DMS53 (cell line): ENCODE measurements at regions not wholly inside any gene's neighbourhood (a gene's known extent, or its start where the extent isn't known, plus 50 kb on each side); places are given as distances from the start of the nearest gene placed in this dataset.

Source experiments
- DNase-seq: peaks from one replicate; lab custom pipeline; 2025; lab: John Stamatoyannopoulos, UW

DNA sequence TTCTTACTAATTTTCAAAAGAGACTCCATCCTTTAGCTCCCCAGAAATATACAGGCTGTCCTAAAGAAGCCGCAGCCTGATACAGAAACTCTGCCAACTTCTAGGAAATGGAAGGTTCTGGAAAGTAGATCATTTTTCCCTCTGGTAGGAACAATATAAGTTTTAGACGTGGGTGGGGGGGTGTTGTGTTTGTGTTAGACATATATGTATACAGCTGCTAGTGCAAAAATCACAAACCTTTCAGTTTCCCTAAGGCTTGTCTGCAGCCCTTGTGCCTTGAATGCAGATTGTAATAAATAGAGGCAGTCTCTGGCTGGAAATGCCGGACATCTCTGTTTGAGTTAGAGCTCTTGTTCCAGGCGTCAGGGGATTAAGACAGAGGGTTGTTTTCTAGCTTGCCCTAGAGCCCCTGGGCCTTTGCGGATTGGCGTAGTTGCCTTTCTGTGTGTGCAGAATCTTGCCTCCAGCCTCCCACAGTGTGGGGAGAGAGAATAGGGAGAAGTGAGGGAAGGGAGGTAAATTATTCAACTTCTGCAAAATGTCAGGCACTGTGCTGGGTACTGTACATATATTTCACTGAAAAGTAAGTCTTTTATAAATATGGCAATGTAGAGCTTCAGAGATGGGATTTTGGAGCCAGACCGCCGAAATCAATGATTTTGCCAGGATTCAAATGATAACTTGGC, 269.7 kb downstream of the PRL start:
- no peak for DNase-seq

DNA sequence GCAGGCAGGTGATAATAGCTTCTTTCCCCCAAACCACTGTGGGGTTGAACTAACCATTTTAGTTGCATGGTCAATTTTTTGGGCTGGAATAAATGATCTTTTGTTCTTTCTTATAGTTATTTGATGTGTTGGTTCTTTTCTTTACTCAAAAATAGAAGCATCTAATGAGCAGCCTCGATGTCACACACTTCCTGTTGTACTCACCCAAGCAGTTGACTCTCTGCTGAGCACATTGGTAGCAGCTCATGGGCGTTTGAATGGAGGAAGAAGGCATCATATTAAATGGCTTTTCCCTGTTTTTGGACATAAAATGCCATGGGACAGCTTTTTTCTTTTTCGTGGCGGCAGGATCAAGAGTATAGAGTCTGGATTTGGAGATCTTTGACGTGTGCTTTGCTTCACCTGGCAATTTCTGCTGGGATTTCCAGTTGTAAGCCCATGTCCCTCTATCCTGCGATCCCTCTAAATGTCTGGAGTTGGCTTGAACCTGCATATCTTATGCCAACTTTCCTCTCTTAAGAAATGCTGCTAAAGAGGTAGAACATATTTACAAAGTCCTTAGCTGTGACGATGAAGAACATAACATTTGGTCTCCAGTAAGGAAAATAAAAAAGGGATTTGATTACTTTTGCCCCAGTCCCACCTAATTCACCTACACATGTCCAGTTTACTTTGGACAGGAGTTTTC, 268.3 kb downstream of the PRL start:
- DNase-seq = no peak

DNA sequence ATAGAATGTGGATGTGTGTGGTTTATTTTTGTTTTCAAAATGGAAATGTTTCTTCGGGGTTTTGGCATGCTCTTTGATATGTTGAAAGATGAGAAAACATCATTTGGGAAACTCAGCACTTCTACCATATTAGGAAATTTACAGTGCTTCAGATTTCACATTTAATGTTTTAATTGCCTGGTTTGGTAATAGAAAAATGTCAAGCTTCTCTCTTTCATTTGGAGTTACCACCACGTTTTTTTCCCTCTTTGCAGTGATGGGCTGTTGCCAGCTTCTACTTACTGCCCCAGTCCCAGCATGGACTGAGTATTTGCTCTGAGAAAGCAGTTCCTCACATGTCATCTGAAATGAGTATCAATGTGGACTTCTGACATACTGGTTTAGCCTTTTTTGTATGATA, 267.7 kb downstream of the PRL start:
- DNase-seq = no peak

DNA sequence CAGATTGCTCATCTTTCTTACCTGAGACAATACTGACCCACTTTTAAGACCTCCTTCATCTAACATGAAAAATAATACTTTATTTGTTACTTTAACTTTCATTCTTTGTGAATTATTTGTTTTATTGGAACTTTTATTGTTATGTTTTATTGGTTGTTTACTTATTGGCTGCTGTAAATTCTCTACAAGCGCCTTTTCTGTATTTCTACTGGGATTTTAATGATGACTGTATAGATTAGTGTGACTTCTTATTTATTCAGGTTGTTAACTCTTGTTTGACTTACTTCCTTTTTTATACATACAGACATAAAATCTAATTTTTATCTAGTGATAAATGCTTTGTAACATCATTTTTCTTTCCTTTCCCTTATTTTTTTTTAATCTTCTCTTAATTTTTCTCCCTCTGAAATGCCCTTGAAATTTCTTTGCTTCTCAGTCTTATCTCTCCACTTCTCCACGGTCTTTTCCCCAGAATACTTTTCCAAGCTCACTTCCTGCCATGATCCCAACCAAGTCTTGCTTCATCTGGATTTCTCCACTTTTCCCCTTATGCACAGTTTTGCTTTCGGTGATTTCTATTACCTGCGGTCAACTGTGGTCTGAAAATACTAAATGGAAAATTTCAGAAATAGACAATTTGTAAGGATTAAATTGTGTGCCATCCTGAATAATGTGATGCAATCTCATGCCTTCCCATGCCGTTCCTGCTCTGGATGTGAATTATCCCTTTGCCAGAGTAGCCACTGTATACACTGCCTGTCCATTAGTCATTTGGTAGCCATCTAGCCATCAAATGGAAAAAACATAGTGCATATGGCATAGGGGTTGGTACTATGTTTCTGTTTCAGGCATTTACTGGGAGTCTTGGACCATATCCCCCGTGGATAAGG, 265.9 kb downstream of the PRL start:
- no peak for DNase-seq

DNA sequence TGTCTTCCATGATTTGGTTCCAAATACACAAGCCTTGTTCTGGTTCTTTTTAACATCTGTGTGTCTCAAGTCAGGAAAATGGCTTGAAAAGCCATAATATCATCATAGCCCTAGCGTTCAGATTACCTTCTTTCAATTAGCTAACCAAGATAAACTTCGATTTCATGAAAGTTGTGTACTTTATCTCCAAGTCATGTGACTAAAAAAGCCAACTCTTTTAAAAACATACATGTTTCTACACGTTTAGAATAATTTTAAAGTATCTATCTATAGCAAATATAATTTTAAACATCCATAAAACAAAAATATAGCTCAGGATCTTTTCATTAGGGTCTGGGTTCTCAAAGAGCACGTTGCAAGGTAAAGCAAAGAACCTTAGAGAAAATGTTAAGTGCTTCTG, 261.1 kb downstream of the PRL start:
- no peak for DNase-seq

DNA sequence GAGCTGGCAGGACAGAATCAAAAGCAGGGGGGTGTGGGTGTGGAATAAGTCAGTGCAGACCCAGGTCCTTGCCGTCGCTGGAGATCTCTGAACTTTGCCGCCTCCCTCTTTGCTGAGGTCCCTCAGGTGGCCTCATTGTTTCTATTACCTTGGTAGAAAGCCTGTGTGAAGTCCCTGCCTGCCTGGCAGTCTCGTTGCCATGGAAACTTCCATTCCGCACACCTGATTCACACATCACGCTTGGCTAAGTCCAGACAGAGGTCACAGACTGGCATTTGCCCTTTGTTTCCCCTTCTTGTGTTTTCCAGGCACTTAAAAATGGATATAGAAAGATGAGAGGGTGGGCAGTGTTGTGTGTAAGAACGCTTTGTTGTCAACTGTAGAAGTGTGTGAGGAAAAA, 260.6 kb downstream of the PRL start:
- peak; percentile 98 for DNase-seq

DNA sequence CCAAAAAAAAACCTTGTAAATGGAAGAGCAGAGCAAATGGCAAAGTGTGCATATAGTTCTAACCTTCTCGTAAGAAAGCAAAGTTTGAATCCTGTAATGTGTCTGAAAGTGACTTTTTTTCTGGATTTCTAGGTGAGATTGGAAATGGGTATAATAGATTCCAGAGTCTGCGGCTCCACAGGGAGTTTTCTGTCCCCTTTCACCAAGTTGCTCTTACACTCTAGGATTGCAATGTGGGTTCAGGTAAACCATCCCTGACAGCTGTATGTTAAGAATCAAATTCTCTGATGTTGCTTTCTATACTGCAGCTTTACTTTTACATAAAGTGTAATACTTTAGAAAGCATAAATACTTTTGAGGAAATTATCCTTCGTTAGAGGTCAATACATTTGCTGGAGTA, 260.1 kb downstream of the PRL start:
- DNase-seq = peak; percentile 63

DNA sequence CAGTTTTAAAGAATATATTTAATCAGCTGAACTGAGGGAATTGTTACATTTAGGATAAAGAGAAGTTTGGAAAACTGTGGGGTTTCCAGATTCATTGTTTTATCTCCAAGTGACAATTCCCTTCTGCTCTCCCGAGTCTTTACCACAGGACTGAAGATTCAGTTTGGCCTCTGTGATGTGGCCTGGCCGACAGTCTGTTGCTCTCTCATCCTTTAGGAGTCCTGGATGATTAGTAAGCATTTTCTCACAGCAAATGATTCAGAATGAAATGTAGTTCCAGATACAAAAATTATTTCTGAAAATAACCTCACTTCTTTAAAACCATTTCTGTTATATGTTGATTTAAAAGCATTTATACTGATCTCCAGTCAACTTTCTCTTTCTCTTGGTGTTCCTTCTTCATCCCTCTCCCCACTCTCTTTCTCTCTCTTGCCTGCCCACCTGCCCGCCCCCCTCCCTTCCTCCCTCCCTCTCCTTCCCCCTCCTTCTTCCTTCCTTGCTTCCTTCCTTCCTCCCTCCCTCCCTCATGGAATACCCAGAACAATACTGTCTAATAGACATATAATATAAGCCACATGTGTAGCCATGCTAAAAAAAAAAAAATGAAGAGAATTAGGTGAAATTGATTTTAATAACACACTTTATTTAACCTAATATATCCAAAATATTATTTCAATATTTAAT, 254.9 kb downstream of the PRL start:
- DNase-seq = no peak

DNA sequence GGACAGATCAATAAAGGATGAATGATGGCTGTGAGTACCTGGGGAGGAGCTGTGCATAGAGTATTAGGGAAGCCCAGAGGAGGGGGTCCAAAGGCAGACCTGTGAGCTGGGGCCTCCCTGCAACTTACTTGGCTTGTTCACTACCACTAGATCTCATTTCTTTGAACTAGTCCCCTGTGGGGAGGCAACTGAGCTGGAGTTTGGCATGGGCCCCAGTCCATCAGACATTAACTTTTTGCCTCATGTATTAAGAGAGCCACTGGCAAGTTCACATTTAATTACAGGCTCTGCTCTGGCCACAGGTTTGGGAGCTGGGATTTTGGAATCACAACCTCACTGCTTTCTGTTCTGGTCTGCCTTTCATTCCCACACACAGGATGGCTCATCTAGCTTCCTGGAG, 254.1 kb downstream of the PRL start:
- no peak for DNase-seq

DNA sequence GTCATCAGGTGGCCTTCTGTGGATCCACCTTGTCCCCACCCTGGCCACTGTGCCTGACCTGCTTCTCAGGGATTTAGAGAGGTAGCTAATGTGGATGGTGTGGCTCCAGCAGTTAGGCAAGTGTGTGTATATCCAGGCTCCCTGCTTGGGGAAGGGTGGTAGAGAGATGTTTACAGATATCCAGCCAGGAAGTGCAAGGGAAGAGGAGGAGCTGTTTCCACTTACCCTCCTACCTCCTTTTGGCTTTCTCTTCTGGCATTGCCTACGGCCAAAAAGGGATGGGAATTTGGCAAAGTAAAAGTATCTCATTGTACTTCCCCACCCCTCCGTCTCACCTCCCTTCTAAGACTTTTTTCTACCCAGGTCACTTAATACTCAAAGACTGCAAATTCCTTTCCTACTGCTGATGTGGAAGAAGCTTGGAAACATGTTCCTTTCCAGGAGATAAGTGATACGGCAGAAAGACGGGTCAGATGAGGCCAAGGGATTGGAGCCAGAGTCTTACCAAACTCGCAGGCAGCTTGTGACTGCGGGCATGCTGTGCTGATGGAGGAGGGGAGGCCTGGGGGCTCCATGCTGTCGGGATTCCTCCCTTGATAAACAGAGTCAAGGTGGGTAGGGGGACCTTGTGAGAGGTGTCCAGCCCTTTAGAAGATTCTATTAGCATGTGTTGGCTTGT, 253.4 kb downstream of the PRL start:
- no peak for DNase-seq

DNA sequence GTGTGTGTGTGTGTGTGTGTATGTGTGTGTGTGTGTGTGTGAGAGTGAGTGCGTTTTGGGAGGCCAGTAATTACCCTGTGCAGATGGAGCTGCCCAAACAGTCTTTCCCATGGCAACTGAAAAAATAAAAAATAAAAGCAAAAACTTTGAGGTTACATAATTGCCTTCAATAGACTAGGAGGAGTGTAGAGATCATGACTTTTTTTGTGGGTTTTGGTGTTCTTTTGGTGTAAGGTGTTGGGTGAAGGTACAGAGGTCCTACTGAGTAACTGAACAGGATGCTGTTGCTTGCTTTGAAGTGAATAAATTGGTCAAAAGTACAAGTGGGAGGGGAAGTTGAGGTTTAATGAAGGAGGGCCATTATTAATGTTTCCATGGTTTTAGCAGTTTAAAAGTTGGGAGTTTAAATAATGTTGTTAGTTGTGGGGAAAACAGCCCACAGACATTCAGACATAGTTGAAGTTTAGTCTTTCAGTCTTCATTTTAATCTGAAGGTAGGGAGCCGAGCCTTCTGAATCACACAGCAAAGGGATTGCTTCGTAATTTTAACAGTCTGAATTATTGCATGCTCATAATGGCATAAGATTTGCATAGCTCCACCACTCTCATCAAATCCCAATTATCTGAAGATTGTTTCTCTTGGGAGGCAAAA, 251.4 kb downstream of the PRL start:
- no peak for DNase-seq

DNA sequence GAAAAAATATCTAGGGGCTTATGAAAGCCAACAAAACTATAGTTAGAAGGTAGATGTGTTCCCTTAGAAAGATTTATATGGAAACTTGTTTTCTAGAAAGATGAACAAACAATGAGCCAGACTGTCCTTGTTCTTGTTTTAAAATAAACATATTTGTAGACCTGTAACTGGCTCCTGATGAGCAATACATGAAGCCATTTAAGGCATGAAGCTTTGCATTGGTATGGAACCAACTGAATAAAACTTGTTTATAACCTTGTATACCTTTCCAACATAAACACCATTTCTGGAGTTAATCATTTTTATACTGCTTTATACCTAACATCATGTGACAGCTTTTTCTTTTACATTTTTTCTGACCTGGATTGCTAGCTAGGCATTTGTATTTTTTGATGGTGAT, 247.8 kb downstream of the PRL start:
- DNase-seq = no peak

DNA sequence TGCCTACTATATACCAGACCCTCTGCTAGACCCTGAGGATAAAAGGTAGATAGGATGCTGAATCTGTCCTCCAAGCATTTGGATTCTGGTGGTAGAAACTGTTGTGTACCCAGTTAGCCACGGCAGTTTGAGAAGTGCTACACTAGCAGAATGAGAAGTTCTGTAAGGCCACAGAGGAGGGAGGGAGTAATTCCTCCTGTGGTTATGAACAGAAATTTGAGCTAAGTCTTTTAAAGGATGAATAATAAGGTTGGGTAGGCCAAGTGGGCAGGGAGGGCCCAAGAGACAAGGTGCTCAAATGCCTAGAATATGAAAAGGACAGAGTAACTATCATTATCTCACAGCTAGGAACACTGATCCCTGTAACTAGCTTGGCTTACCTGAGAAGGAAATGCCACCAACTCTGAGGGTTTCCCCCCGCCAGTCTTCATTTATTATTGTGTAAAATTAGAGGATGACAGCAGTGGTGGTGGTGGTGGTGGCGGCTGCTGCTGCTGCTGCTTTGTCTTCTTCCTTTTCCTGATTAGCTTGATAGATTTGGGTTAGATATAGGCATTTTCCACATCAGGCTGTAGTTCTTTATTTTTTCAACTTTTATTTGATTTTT, 243.3 kb downstream of the PRL start:
- no peak for DNase-seq

DNA sequence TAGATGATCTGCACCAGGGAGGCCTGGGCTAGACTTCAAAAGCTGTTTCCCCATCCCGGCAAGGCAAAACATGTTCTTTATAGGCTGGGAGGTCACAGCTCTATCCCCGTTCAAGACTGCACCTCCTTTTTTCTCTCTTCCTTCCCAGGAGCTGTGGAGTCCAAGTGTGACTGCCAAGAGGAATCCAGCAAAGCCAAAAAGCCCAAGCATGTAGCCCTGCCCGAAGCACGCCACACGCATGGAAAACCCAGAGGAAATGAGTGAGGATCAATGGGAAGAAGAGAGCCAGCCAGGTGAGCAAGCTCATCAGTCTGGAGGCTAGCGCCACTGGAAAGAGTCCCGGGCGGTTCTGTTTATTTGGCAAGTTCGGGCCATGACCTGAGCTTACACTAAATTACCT, 240.4 kb downstream of the PRL start:
- DNase-seq = no peak

DNA sequence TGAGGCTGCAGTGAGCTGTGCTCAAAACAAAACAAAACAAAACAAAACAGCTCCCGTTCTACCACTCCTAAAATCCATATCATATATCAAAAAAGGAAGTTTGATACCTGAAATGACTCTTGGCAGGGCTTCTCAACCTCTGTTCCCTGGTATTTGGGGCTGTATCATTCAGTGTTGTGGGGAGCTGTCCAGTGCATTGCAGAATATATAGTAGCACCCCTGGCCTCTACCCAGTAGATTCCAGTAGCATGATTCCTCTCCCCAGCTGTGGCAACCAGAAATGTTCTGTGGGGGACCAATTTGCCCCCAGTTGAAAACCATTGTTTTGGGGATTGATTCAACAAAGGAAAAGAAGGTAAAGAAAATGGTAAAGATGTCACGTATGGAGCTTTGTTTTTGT, 238.9 kb downstream of the PRL start:
- DNase-seq = no peak

DNA sequence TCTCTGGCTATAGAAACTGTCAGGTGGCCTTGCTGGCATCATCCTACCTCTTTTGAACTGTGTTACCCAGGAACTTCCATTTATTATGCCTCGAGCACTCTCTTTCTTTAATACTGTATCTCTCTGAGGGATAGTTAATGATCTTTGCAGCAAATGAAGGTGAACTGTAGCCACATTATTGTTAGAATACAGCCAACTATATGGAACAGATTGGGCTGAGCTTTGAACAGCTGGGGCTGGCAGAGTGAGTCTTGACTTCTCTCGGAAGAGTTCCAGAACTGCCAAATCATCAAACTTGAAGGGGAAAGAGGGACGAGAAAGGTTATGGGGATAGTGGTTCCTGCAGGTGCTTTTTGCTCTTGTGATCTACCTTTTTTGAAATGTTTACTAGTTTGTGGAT, 237.7 kb downstream of the PRL start:
- DNase-seq = no peak

DNA sequence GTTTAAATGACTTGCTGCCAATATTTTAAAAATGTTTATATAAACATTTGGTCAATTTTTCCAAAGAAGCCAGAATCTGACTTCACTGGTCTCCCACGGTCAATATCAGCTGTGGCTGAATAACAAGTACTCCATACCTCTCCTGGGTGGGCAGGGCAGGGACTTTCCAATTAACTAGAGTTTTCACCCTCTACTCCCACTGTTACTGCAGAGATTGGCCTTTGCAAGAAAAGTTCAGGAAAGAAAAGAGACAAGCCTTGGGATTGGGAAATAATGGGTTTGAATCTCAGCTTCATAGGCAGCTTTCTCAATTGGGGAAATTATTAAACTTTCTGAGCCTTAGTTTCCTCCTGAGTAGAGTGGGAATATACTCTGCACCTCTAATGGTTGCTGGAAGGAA, 236.9 kb downstream of the PRL start:
- no peak for DNase-seq

DNA sequence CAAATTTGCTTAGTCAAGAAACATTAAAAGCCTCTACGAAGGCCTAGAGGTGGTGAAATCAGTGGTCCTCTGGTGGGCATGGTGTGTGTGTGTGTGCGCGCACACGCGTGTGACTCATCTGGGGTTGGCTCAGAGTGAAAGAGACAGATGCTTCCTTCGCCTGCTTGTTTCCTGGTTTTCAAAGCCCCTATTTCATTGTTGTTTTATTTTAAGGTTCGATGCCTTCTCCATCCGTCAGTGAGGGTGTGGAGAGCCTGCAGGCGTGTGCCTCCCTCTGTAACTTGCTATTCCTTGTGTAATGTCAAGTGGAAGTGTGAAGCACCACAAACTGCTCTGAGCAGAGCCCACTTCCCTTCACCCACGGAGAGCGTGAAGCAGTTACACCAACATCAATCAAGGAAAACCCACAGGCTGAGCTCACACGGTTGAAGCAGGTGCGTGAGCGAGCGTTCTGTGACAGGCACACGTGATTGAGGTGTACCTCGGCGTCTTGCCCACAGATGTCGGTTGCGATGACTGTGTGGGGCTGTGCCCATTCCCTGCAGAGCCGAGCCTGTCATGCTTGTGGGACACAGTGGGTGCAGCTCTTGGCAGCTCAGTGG, 233.9 kb downstream of the PRL start:
- no peak for DNase-seq

DNA sequence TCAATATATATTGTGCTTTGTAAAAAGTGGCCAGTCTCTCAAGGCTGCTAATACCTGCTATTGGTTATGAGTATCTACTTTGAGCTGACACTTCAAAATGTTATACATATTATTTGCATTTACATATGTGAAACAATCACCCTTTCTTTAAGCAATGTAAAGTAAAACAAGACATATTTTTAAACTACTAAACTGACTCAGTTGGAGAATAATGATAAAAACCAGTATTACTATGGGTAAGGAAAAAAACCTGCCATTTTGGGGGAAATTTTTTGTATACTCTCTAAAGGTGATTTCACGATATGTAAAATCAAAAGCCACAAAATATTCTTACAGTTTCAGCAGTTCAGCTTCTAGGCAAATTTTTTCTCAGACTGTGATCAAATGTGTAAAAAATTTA, 232.3 kb downstream of the PRL start:
- DNase-seq = no peak

DNA sequence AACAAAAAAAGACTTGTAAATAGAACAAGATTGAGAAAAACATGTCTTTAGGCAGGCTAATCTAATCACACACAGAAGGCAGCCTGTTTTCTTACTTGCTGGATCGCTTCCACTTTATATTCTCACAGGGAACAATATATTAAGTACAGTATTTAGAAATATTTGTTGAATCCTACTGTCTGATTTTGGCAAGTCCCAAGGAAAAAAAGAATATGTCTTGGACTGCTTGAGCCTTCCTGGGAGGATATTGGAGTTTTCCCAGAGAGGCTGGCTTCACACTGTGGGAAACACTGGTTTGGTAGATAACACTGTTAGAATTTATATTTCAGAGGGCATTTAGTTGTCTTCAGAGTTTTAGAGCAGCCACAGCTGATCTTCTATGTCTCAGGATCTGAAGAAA, 229.7 kb downstream of the PRL start:
- DNase-seq = no peak

DNA sequence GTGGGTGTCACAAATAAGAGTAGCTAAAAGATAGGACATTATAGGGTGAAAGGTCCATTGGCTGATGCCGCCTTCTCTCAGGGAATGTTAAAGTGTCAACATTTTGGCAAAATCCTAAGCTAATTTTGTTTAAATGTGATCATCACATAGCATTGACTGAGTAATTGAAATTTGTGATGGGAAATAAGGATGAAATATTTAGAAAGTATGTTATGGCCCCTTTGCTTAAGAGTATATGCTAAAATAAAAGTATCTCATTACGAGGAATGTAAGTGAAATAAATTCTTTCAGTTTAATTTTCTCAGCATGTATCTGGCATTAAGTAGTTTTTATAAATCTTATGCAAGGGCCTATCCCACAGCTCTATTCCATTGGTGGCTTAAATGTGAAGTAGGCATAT, 229.2 kb downstream of the PRL start:
- no peak for DNase-seq
